Left ventricle myocardium superior (tissue), 1 donor: ENCODE measurements at regions not wholly inside any gene's neighbourhood (a gene's known extent, or its start where the extent isn't known, plus 50 kb on each side); places are given as distances from the start of the nearest gene placed in this dataset.
"Not testable (repeated sequence)": the region's sequence is repeated elsewhere in the genome, so short reads cannot be mapped to it uniquely, and the experiment has no call there.

Experiments used
- ATAC-seq: fragments of 200-7000 bp; cut with Tn5 transposase; one replicate; pipeline ENCODE4 v1.9.1; 2020; ENCODE audit warnings: mild to moderate bottlenecking, moderate library complexity
- DNase-seq: peaks from one replicate; pipeline ENCODE4 v3.0.0-alpha.2; 2020
- intact Hi-C: fragments of 100-400 bp; cut with micrococcal nuclease; formaldehyde crosslinking; loops from one replicate; pipeline ENCODE4 v1.11.0; 2022
- donor health status: DM: no; HTN: yes; CAD: no; lungs with severe emphysema.

DNA sequence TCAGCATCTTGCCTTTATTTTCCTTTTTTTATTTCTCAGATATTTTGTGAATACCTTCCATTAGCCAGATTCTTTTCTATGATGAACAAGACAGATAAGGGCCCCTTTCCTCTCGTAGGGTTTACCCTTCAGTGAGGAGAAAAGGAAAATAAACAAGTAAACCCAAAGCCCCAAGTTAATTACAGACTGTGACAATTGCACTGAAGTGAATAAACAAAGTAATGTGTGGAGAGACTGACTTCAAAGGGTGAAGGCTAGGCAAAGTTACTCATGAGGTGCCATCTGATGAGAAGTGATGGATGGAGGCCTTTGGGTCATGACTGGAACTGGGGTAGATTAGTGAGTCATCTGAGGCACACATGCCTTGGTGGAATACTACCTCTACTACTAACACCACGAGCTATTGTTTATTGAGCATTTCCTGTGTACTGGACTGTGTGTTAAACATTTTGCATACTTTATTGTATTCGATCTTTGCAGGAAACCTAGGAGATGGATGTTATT is 143.4 kb upstream of the PRICKLE1 start:
- intact Hi-C loops: no loop called here
- DNase-seq: no peak
- ATAC-seq: no peak

DNA sequence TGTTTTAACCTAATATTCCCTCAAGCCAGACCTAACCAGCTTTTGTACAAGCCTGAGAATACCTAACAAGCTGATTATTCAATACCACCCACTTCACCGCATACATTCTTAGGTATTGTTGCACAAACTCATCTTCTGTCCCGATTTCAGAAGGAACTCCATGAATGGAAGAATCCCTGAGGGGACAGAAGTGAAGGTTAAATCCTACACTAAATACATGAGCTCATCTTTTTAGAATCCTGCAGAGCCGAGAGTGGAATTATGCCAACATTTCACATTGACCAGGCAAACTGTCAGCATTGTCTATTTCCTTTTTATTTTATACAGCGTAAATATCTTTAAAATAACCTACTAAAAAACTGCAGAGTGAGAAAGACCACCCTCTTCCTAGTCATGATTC is 140.7 kb upstream of the PRICKLE1 start:
- intact Hi-C loops: no loop called here
- DNase-seq (no peak), ATAC-seq (peak; percentile 15)

DNA sequence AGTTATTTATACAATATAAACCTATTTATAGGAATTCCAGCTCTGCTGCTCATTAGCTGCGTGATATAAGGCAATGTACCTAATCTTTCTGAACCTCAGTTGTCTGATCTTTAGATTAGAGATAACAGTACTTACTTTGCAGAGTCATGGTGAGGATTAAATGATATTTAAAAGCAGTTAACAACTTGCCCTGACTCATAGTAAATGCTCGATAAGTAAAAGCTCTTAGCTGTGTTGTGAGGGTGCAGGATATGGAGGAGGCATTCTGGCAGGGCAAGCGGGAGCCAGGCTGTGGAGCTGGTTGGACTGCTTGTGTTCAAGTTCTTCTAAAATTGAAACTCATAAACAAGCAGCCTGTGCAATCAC is 140.0 kb upstream of the PRICKLE1 start:
- intact Hi-C loops: no loop called here
- ATAC-seq: no peak
- DNase-seq: no peak

- ATAC-seq: no peak
Observed at GRCh38 chr12:42728770-42729534, 139.4 kb upstream of the PRICKLE1 start.

DNA sequence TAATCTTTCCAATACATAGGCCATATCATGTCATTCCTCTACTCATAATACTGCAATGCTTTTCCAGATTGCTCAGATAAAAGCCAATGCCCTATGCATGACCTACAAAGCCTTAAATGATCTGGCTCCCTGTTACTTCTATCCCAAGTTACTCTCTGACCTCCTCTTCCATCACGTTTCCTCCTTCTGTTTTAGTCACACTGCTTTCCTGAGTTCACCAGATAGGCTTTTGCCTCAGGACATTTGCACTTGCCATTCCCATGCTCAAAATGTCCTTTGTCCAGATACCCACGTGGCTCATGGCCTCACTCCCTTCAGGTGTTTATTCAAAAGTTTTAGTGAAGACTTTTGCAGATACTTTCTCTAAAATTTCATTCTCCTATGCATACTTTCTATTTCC is 138.7 kb upstream of the PRICKLE1 start:
- intact Hi-C loops: no loop called here
- ATAC-seq (no peak), DNase-seq (no peak)

More at GRCh38 chr12:42728770-42729534, 139.4 kb upstream of the PRICKLE1 start:
- intact Hi-C loops: no loop called here
- DNase-seq: no peak

GRCh38 chr12:42725809-42726208 is 136.3 kb upstream of the PRICKLE1 start:
- intact Hi-C loops: no loop called here
- DNase-seq: no peak
- no peak for ATAC-seq

DNA sequence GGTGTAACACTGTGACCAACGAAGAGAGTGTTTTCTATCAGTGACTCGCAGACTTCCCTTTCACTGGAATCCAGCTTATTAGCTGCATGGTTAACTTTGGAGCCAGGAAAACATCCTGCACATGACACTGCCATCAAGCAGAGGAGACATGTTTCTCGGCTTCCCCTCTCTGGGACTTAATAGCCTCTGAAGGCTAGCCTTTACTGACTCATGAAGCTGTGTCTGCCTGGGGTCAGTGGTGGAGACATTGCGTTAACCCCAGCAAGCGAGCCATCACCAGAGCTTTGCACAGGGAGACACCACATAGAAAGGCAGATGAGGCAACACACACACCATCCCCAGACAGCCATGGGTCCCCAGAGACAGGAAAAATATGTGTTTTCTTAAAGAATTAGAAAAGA is 126.9 kb upstream of the PRICKLE1 start:
- no peak for DNase-seq
- intact Hi-C loops: no loop called here
- ATAC-seq: peak; percentile 82

GRCh38 chr12:42713566-42713965 is 124.0 kb upstream of the PRICKLE1 start:
- DNase-seq, ATAC-seq, intact Hi-C loops: not testable (repeated sequence)

GRCh38 chr12:42708374-42708773 is 118.8 kb upstream of the PRICKLE1 start:
- DNase-seq, ATAC-seq, intact Hi-C loops: not testable (repeated sequence)

GRCh38 chr12:42707312-42708226 is 118.0 kb upstream of the PRICKLE1 start:
- no peak for ATAC-seq
- intact Hi-C loops: no loop called here

GRCh38 chr12:42706321-42706720 is 116.8 kb upstream of the PRICKLE1 start:
- DNase-seq (no peak), ATAC-seq (no peak)
- intact Hi-C loops: no loop called here

More at GRCh38 chr12:42707312-42708226, 118.0 kb upstream of the PRICKLE1 start:
- no peak for DNase-seq

GRCh38 chr12:42705863-42706262 is 116.3 kb upstream of the PRICKLE1 start:
- ATAC-seq (peak; percentile 98), DNase-seq (peak; percentile 85)
- intact Hi-C loops: no loop called here

DNA sequence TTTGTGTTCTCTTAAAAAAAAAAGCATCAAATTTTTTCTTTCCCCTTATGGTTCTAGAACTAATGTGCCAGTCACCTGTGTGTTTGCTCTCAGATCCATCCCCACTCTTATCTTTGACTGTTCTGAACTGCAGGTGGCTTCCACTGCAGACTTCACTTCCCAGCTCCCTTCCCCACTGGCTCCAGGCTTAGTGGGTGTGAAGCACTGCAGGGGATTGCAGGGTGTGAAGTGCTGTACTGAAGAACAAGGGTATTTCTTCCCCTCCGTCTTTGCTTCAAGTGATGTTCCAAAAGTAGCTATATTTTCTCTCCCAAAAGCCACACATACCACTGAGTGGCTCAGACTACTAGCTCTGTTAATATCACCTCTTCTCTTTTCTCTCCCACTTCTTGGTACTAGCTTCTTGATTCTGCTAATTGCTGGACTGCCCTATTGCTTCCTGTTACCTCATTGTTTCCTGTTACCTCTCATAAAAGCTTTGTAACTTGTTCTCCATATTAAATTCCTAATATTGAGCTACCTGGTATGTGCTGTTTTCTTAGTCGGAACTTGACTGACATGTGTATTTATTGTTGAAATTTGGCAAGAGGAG is 115.4 kb upstream of the PRICKLE1 start:
- intact Hi-C loops: no loop called here
- ATAC-seq (no peak), DNase-seq (no peak)

DNA sequence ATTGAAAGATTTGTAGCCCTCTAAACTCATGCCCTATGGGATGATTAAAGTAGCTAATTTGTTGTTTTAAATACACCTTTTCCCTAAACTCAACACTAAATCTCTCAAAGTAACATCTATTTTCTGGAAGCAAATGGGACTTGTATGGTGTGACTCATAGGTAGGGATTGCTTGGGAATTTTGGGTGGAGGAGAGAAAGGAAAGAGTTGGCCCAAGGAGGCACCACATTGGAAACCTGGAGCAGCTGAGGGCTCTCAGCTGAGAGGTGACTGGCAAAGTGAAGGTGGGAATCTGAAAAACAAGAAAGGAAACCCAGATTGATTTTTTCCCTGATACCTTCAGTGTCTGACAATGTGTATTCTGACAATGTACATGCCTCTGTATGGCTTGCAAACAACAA is 114.8 kb upstream of the PRICKLE1 start:
- DNase-seq (no peak), ATAC-seq (no peak)
- intact Hi-C loops: no loop called here

GRCh38 chr12:42701084-42701483 is 111.5 kb upstream of the PRICKLE1 start:
- no peak for ATAC-seq
- intact Hi-C loops: no loop called here
- no peak for DNase-seq

DNA sequence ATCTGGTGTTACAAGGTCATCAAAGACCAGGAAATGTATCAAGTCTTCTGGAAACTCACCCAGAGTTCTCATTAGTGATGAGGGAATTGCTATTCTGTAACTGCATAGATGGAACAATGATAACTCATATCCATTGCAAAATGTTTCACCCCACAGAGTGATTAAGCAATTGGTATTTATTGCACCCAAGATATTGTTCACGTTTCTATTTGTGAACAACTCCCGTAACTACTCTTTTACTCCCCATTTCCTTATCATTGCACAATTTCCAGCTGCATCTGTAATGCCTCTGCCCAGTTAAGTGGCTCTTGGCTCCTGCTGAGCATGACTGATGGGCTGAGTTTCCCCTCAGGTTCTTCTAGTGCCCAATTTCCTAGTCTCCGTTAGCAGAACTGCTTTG is 108.7 kb upstream of the PRICKLE1 start:
- intact Hi-C loops: no loop called here
- no peak for DNase-seq
- peak; percentile 68 for ATAC-seq

DNA sequence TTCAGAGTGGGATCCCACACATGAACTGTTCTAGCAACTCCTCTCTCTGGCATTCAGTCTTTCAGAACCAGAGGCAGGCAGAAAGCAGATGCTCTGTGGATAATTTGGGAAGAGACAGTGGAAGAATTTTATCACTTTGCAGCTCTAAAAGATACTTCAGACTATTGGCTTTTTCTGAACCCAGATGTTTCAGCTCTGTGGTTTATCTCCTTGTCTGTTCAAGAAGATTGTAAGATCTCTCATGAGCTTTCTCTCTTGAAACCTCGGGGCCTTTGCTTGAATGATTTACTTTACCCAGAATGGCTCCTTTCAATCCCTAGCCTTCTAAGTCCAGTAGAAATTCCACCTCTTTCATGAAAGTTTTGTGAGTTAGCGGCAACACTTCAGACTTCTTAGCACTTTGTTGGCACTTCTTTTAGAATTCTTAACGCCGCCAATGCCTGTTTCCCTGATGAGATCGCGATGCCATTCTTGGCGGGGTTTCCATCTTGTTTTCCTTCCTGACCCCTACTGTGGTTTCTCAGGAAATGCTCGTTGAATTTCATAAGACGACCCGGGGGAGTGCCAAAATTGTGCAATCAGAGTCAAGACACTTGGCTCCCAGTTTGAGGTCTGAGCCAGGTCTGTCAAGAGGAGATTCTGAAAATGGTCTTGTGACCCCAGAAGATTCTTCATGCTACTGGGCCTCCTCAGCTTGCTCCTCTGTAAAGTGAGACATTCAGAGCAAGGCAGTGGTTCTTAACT is 107.0 kb upstream of the PRICKLE1 start:
- intact Hi-C loops: no loop called here
- DNase-seq: peak; percentile 81

GRCh38 chr12:42695490-42695995 is 106.0 kb upstream of the PRICKLE1 start:
- ATAC-seq: no peak
- DNase-seq: no peak
- intact Hi-C loops: no loop called here

More for the DNA sequence above, 107.0 kb upstream of the PRICKLE1 start:
- ATAC-seq: peak; percentile 87

DNA sequence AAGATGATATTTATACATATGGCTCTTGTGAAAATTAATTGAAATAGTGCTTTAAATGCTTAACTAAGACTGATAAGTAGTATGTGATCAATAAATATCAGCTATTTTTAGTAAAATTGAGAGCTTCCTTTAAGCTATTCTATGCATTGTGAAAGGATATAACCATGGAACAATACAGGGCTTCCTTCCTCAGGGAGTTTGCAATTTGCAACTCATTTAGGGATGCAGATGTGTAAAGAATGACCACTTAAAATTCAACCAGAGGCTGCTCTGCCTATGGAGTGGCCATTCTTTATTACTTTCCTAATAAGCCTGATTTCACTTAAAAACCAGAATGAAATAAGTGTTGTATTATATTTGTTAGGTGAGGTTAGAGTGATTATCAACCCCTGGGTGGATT is 103.2 kb upstream of the PRICKLE1 start:
- intact Hi-C loops: no loop called here
- no peak for ATAC-seq
- DNase-seq: no peak
